Mucosa of rectum (tissue), 2 donors: ENCODE measurements at regions not wholly inside any gene's neighbourhood (a gene's known extent, or its start where the extent isn't known, plus 50 kb on each side); places are given as distances from the start of the nearest gene placed in this dataset.

Source experiments
- H3K27ac ChIP-seq, 2 donors: one replicate each; pipeline ENCODE4 v1.7.0; 2013; ENCODE audit warnings: inconsistent platforms in 2 of 2, low read depth in 2 of 2, low read length in 2 of 2
- H3K27me3 ChIP-seq, 2 donors: one replicate each; pipeline ENCODE4 v1.7.0; 2013; ENCODE audit warnings: low read length in 2 of 2; ENCODE audit not compliant: control insufficient read depth in 2 of 2, insufficient read depth in 2 of 2
- H3K36me3 ChIP-seq, 2 donors: one replicate each; pipeline ENCODE4 v1.7.0; 2013; ENCODE audit warnings: low read length in 2 of 2; ENCODE audit not compliant: control insufficient read depth in 2 of 2, insufficient read depth in 2 of 2
- H3K4me1 ChIP-seq, 2 donors: one replicate each; pipeline ENCODE4 v1.7.0; 2013; ENCODE audit warnings: low read length in 2 of 2, mild to moderate bottlenecking in 1 of 2; ENCODE audit not compliant: control insufficient read depth in 2 of 2, insufficient read depth in 2 of 2
- H3K4me3 ChIP-seq, 2 donors: one replicate each; pipeline ENCODE4 v1.7.0; 2013; ENCODE audit warnings: low read length in 2 of 2
- H3K9ac ChIP-seq, 2 donors: one replicate each; pipeline ENCODE4 v1.7.0; 2013; ENCODE audit warnings: low read length in 2 of 2, low read depth in 1 of 2, mild to moderate bottlenecking in 1 of 2
- H3K9me3 ChIP-seq, 2 donors: one replicate each; pipeline ENCODE4 v1.7.0; 2013; ENCODE audit warnings: low read length in 2 of 2; ENCODE audit not compliant: control insufficient read depth in 2 of 2
- donor health status: healthy.
- donor health status: Normal muscosa, but diverticular disease.

- H3K4me1 ChIP-seq: peaks cover 5 to 11% of the 10 kb centered on the region in 2 donors
- no peak overlapping the region for H3K9ac ChIP-seq
- H3K4me3 ChIP-seq: no peak overlapping the region
- no peaks in the 10 kb centered on the region for H3K27me3 ChIP-seq
- no peak overlapping the region for H3K27ac ChIP-seq
- H3K9me3 ChIP-seq: no peaks in the 10 kb centered on the region
- H3K36me3 ChIP-seq: no peaks in the 10 kb centered on the region
Measured at GRCh38 chr21:39029900-39030884, 153.1 kb downstream of the PSMG1 start.

DNA sequence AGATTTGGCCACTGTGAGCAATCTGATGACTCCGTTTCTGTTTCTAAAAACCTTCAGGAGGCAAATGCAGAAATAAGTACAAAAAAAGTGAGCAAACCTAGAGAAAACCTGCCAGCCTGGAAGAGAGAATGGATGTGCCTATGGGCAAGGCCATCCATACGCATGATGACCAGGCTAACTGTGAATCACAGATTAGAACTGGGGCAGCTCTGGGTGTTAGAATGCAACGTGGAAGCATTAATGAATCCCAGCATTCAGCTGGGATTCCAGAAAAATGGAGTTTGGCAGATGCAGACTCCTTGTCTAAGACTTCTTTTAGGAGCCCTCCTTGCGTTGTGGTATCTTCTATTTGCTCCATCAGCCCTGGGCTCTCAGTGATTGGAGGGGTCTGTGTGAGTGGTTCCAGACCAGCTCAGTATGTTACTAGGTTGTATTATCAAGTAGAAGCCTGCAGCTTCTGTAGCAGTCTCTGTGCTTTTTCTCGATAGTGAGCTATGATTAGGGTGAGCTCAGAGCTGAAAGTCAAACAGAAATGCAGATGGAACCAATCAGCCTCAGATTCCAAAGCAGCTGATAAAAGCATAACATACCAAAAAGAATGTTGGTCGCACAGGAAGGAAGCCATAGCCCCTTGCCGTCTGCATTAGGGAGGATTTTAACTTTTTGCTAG, 154.0 kb downstream of the PSMG1 start:
- H3K9ac ChIP-seq: no peak overlapping the region
- no peaks in the 10 kb centered on the region for H3K27me3 ChIP-seq
- no peaks in the 10 kb centered on the region for H3K9me3 ChIP-seq
- H3K36me3 ChIP-seq: no peaks in the 10 kb centered on the region
- H3K4me3 ChIP-seq: no peak overlapping the region
- H3K27ac ChIP-seq: peak overlapping the region in 1 of 2 donors; percentile 23
- H3K4me1 ChIP-seq: peaks cover 2 to 6% of the 10 kb centered on the region in 2 donors

DNA sequence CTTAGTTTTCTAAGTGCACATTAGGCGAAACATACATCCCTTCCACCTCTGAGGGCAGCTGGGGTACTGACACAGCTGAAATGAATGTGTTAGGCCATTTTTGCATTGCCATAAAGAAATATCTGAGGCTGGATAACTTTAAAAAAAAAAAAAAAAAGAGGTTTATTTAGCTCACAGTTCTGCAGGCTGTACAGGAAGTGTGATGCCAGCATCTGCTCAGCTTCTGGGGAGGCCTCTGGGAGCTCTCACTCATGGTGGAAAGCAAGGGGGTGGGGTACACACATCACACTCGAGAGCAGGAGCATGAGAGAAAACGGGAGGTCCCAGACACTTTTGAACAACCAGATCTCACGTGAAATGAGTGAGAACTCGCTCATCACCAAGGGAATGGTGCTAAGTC, 158.1 kb downstream of the PSMG1 start:
- Histone ChIP-seq H3K27me3 (no peaks in the 10 kb centered on the region), H3K9me3 (no peaks in the 10 kb centered on the region), H3K36me3 (no peaks in the 10 kb centered on the region), H3K9ac (no peak overlapping the region), H3K4me3 (no peak overlapping the region), H3K4me1 (peaks cover 8 to 10% of the 10 kb centered on the region in 2 donors), H3K27ac (no peak overlapping the region)

GRCh38 chr21:39024538-39024937, 158.7 kb downstream of the PSMG1 start:
- Histone ChIP-seq H3K36me3 (no peaks in the 10 kb centered on the region), H3K9ac (no peak overlapping the region), H3K4me1 (peaks cover 8 to 10% of the 10 kb centered on the region in 2 donors), H3K9me3 (no peaks in the 10 kb centered on the region), H3K27me3 (no peaks in the 10 kb centered on the region), H3K4me3 (no peak overlapping the region), H3K27ac (no peak overlapping the region)

DNA sequence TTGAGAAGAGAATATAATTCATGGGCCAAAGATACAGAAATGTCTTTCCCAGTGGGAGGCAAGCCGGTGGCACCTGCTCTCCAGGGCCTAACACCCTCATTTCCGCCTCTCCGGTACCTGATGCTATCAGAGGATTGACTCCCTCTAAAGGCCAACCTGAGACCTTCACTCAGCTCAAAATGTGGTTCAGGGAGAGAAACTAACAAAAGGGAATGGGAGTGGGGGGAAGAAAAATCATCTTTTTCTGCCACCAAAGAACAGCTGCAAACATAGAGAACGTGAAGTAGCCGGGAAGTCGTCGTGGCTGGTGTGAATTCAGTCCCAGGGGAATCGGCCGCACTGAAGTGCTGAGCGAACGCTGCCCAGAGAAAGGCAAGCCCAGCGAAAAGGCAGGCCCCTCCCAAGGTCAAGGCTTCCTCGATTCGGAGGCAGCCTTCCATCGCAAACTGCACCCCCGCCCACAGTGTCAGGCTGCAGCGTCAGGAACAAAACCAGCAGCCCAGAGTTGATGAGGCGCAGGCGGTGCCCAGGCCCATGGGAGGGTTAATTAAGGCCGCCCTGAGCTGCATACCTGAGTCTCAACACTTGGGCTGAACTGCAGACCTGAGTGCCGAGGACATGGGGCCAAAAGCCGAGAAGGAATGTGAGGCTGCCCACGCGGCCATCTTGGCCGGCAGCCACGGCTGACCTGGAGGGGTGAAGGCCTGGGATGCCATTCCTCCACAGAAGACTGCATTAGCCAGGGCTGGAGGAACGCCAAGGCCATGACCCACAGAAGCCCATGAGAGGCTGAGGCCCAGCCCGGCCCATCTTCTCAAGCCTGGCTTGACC, 160.2 kb downstream of the PSMG1 start:
- Histone ChIP-seq H3K27me3 (no peaks in the 10 kb centered on the region), H3K4me3 (no peak overlapping the region), H3K4me1 (peaks cover 8 to 10% of the 10 kb centered on the region in 2 donors), H3K9me3 (no peaks in the 10 kb centered on the region), H3K27ac (peak overlapping the region; percentile 4 to 52), H3K36me3 (no peaks in the 10 kb centered on the region), H3K9ac (peak overlapping the region in 1 of 2 donors; percentile 6)

DNA sequence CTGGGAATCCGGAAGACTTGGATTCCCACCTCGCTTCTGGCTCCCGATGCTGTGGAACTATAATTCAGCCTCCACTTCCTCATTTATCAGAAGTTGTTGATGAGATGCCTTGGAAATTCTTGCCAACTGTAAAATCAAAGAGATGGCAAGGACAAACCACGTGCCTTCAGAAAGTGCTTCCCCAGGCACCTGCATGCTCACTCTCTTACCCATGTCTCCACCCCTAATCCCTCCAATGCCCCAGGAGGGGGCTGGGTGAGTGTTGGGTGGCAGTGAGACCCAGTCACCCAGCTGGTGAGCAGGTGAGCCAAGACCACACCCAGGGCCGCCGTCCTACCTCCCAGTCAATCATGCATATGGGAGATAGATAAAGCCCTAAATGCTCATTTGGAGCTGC, 160.8 kb downstream of the PSMG1 start:
- Histone ChIP-seq H3K4me1 (peaks cover 8 to 10% of the 10 kb centered on the region in 2 donors), H3K36me3 (no peaks in the 10 kb centered on the region), H3K27me3 (no peaks in the 10 kb centered on the region), H3K9ac (no peak overlapping the region), H3K4me3 (no peak overlapping the region), H3K9me3 (no peaks in the 10 kb centered on the region), H3K27ac (peak overlapping the region; percentile 4 to 52)

GRCh38 chr21:39022035-39022434, 161.2 kb downstream of the PSMG1 start:
- no peaks in the 10 kb centered on the region for H3K27me3 ChIP-seq
- H3K27ac ChIP-seq: peak overlapping the region in 1 of 2 donors; percentile 52
- no peak overlapping the region for H3K9ac ChIP-seq
- peaks cover 8 to 10% of the 10 kb centered on the region in 2 donors for H3K4me1 ChIP-seq
- no peaks in the 10 kb centered on the region for H3K9me3 ChIP-seq
- no peak overlapping the region for H3K4me3 ChIP-seq
- H3K36me3 ChIP-seq: no peaks in the 10 kb centered on the region

- Histone ChIP-seq H3K9ac (no peak overlapping the region), H3K27ac (peak overlapping the region in 1 of 2 donors; percentile 38), H3K9me3 (no peaks in the 10 kb centered on the region), H3K36me3 (no peaks in the 10 kb centered on the region), H3K27me3 (no peaks in the 10 kb centered on the region), H3K4me3 (no peak overlapping the region), H3K4me1 (peaks cover 8 to 13% of the 10 kb centered on the region in 2 donors)
Measured at GRCh38 chr21:39021478-39021832, 161.8 kb downstream of the PSMG1 start.

DNA sequence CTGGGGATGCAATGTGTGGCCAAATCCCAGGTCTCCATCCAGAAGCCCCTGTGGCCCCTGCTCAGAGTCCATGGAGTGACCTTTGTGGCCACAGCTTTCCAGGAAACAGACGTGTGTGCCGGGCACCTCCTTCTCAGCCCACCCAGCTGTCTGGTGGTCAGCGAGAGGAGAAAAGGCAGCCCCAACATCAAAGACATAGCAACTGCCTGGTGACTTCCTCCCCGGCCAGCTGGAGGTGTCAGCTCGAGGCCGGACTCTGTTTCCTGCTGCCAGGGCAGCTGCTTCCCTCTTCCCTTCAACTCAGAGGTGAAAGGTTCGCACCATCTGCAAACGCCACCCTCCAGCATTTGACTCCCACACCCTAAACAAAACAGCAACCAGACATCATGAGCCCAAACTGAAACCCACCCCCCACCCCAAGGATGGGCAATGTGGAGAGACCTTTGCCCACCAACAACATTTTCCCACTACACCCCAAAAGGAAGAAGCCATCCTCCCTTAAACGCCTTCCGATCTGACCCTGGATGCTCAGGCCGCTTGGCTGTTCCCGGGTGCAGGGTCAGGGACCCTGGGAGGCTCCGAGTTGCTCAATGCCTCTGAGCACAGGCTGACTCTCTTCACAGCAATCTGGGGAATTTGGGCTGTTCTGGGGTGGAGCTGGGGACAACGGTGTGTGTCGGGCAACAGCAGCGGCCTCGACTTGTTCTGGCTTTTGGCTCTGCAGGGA, 162.3 kb downstream of the PSMG1 start:
- Histone ChIP-seq H3K36me3 (no peaks in the 10 kb centered on the region), H3K9me3 (no peaks in the 10 kb centered on the region), H3K27me3 (no peaks in the 10 kb centered on the region), H3K9ac (no peak overlapping the region), H3K4me1 (peaks cover 8 to 13% of the 10 kb centered on the region in 2 donors), H3K27ac (peak overlapping the region; percentile 56 to 66), H3K4me3 (no peak overlapping the region)
